Activated naive CD4-positive, alpha-beta T cell treated with anti-CD3 and anti-CD28 coated beads for 36 hours (primary cell): ENCODE measurements at regions not wholly inside any gene's neighbourhood (a gene's known extent, or its start where the extent isn't known, plus 50 kb on each side); places are given as distances from the start of the nearest gene placed in this dataset.
A peak's percentile ranks its signal among the peaks of the same experiment; 100 is the strongest.

Experiments used
- CTCF ChIA-PET: fragments of 350-600 bp; sonication (Branson Sonifier 250); formaldehyde crosslinking; loops from one replicate; lab custom pipeline; 2021; ENCODE audit warnings: antibody characterized with exemption; lab: Charles Lee
- DNase-seq: peaks from one replicate; pipeline ENCODE4 v3.0.0-alpha.2; 2020
- H3K27ac Mint-ChIP-seq: one replicate; pipeline ENCODE4 v1.8.0; 2021; ENCODE audit warnings: mild to moderate bottlenecking, mixed read lengths
- H3K27me3 Mint-ChIP-seq: one replicate; pipeline ENCODE4 v1.8.0; 2021; ENCODE audit warnings: low read depth, mixed read lengths
- H3K36me3 Mint-ChIP-seq: one replicate; pipeline ENCODE4 v1.8.0; 2021; ENCODE audit warnings: low read depth, mixed read lengths
- H3K4me1 Mint-ChIP-seq: one replicate; pipeline ENCODE4 v1.8.0; 2021; ENCODE audit warnings: low read depth, mixed read lengths
- H3K4me3 Mint-ChIP-seq: one replicate; pipeline ENCODE4 v1.8.0; 2021; ENCODE audit warnings: mild to moderate bottlenecking, moderate library complexity, mixed read lengths
- H3K9me3 Mint-ChIP-seq: one replicate; pipeline ENCODE4 v1.8.0; 2021; ENCODE audit warnings: mixed read lengths
- intact Hi-C: fragments of 100-400 bp; cut with micrococcal nuclease; formaldehyde crosslinking; loops from one replicate; pipeline ENCODE4 v1.15.1; 2023

GRCh38 chr4:180041576-180041975, 2201.6 kb upstream of the TENM3 start:
- Mint-ChIP-seq H3K4me1 (no peaks in the 10 kb centered on the region), H3K27ac (no peak overlapping the region), H3K4me3 (no peak overlapping the region), H3K36me3 (no peaks in the 10 kb centered on the region), H3K9me3 (no peaks in the 10 kb centered on the region), H3K27me3 (no peaks in the 10 kb centered on the region)
- DNase-seq: no peak
- CTCF ChIA-PET: no interaction called here
- intact Hi-C loops: no loop called here

DNA sequence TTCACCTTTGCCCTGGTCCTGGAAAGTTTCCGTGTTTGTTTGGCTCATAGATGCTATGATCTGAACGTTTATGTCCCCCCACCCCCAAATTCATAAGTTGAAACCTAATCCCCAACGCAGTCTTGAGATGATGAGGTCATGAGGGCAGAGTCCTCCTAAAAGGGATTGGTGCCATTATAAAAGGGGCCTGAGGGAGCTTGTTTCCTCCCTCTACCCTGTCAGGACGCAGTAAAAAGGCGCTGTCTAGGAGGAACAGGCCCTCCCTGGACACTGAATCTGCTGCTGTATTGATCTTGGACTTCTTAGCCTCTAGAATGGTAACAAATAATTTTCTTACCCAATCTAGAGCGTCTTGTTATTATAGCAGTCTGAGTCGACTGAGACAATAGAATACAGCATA, 2190.6 kb upstream of the TENM3 start:
- Mint-ChIP-seq H3K27me3 (peaks cover 15% of the 10 kb centered on the region), H3K4me1 (peaks cover 3% of the 10 kb centered on the region), H3K36me3 (peaks cover 2% of the 10 kb centered on the region), H3K4me3 (no peak overlapping the region), H3K9me3 (peaks cover 3% of the 10 kb centered on the region), H3K27ac (no peak overlapping the region)
- intact Hi-C loops: no loop called here
- CTCF ChIA-PET: interaction anchor here (0.6 kb wide), 1 partner anchor 231 kb away, joined by 3 read pairs; no protein-coding TSS in a partner anchor
- no peak for DNase-seq

DNA sequence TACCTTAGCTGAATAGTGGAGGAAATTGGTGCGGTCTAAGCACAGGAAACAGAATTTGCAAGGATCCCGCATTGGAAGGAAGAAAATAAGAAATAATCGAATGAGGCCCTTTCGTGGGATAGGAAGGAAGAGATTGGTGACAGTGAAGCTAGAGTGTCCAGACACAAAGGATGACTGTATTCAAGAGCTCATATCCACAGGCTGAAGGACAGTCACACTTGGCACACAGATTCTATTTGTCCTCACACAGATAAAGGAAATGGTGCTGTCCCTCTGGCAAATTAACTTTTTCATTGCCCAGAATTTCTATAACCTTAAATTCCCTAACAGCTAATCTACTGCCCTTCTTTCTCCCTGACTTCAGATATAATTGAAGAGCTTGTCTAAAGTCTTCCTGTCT, 2188.9 kb upstream of the TENM3 start:
- H3K9me3 Mint-ChIP-seq: peaks cover 3% of the 10 kb centered on the region
- CTCF ChIA-PET: no interaction called here

DNA sequence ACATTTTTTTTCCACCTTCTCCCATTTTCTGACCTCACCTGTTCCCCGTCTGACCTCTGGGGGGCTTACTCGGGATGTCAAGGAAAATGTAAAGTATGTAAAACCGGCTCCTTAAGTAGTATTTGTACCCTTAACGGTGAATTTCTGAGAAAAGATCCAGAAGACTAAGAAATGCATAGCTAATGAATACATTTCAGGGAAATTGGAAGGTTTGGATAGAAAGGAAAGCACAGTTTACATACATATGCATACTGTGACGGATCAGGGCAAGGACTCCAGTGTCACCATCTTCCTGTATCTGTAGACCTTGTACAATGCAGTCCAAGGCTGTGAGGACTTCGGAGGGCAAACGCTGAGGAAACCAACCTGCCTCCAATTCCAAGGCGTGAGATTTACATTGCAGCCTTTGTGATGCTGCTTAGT, 2185.9 kb upstream of the TENM3 start:
- H3K27me3 Mint-ChIP-seq: peaks cover 35% of the 10 kb centered on the region
- H3K4me3 Mint-ChIP-seq: no peak overlapping the region
- peaks cover 5% of the 10 kb centered on the region for H3K4me1 Mint-ChIP-seq
- DNase-seq: no peak
- intact Hi-C loops: no loop called here
- CTCF ChIA-PET: no interaction called here
- H3K36me3 Mint-ChIP-seq: peaks cover 5% of the 10 kb centered on the region
- H3K27ac Mint-ChIP-seq: no peak overlapping the region
- peaks cover 3% of the 10 kb centered on the region for H3K9me3 Mint-ChIP-seq

More for the DNA sequence above, 2188.9 kb upstream of the TENM3 start:
- Mint-ChIP-seq H3K36me3 (peaks cover 2% of the 10 kb centered on the region), H3K27me3 (peaks cover 18% of the 10 kb centered on the region), H3K27ac (no peak overlapping the region), H3K4me3 (no peak overlapping the region), H3K4me1 (peaks cover 5% of the 10 kb centered on the region)
- intact Hi-C loops: no loop called here
- DNase-seq: no peak

GRCh38 chr4:180057891-180058671, 2185.1 kb upstream of the TENM3 start:
- no peak overlapping the region for H3K4me3 Mint-ChIP-seq
- intact Hi-C loops: no loop called here
- no peak overlapping the region for H3K27ac Mint-ChIP-seq
- CTCF ChIA-PET: no interaction called here
- peaks cover 35% of the 10 kb centered on the region for H3K27me3 Mint-ChIP-seq
- H3K4me1 Mint-ChIP-seq: peaks cover 5% of the 10 kb centered on the region
- H3K9me3 Mint-ChIP-seq: peaks cover 3% of the 10 kb centered on the region
- peak; percentile 4 for DNase-seq
- peaks cover 5% of the 10 kb centered on the region for H3K36me3 Mint-ChIP-seq

GRCh38 chr4:180058691-180059215, 2184.4 kb upstream of the TENM3 start:
- Mint-ChIP-seq H3K4me3 (no peak overlapping the region), H3K27me3 (peaks cover 35% of the 10 kb centered on the region), H3K36me3 (peaks cover 5% of the 10 kb centered on the region), H3K27ac (no peak overlapping the region), H3K9me3 (peaks cover 3% of the 10 kb centered on the region), H3K4me1 (peaks cover 5% of the 10 kb centered on the region)
- peak; percentile 4 for DNase-seq
- CTCF ChIA-PET: no interaction called here
- intact Hi-C loops: no loop called here

- no peak overlapping the region for H3K27ac Mint-ChIP-seq
- peaks cover 5% of the 10 kb centered on the region for H3K36me3 Mint-ChIP-seq
- intact Hi-C loops: no loop called here
- peak overlapping the region; percentile 42 for H3K4me3 Mint-ChIP-seq
- CTCF ChIA-PET: no interaction called here
- H3K27me3 Mint-ChIP-seq: peaks cover 35% of the 10 kb centered on the region
- DNase-seq: no peak
- H3K4me1 Mint-ChIP-seq: peaks cover 5% of the 10 kb centered on the region
- no peaks in the 10 kb centered on the region for H3K9me3 Mint-ChIP-seq
Measured at GRCh38 chr4:180059216-180059881, 2183.9 kb upstream of the TENM3 start.

DNA sequence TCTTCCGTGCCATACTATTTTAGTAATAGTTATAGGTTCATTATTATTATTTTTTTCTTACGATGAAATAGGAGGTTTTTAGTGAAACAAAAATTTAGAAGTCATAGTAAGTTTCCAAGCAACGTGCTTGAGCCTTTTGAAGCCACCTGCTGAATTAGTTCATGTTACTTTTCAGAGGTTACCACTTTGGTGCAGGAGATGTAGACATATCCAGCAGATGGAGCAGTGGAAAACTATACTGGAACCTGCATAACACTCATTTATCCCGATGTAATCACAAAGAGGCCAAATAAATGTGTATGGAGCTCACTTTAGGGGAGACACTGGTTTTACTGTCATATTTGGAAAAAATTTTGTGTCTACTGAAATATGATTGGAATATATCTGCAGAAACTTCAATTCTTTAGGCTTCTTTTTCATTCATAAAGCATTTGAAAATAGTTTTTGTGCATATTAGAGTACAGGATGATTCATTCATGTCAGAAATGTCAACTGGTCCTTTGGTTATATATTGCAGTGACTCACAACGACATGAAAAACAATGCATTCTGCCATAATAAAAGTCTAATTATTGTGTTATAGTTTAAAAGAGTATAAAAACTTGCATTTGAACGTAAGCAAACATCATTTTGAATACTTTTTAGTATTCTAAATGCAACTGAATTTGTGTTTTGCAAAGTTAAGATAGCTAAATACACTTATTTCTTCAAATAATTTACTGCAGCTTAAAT, 2182.9 kb upstream of the TENM3 start:
- intact Hi-C loops: no loop called here
- CTCF ChIA-PET: no interaction called here
- Mint-ChIP-seq H3K9me3 (no peaks in the 10 kb centered on the region), H3K27me3 (peaks cover 35% of the 10 kb centered on the region), H3K4me1 (peaks cover 5% of the 10 kb centered on the region), H3K27ac (no peak overlapping the region), H3K36me3 (peaks cover 5% of the 10 kb centered on the region), H3K4me3 (no peak overlapping the region)
- DNase-seq: no peak

DNA sequence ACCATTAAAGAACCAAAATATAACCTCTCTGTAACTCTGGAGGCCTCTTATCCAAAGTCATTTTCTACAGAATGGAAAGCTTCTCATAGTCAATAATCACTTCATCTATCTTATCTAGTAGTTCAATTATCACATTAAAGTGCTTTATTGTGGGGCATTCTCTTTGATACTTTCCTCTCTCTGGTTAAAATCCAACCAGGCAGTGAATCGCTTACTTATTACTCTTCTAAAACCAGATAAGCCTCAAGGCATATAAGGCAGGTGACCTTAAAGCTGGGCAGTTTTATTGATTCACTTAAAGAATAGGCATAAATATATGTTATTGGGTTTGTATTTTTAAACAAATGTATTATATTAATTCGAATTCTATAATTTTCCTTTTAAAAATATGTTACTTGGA, 2162.1 kb upstream of the TENM3 start:
- Mint-ChIP-seq H3K36me3 (no peaks in the 10 kb centered on the region), H3K27me3 (no peaks in the 10 kb centered on the region), H3K4me1 (no peaks in the 10 kb centered on the region), H3K27ac (no peak overlapping the region), H3K4me3 (no peak overlapping the region), H3K9me3 (peaks cover 2% of the 10 kb centered on the region)
- DNase-seq: no peak
- intact Hi-C loops: no loop called here
- CTCF ChIA-PET: no interaction called here

DNA sequence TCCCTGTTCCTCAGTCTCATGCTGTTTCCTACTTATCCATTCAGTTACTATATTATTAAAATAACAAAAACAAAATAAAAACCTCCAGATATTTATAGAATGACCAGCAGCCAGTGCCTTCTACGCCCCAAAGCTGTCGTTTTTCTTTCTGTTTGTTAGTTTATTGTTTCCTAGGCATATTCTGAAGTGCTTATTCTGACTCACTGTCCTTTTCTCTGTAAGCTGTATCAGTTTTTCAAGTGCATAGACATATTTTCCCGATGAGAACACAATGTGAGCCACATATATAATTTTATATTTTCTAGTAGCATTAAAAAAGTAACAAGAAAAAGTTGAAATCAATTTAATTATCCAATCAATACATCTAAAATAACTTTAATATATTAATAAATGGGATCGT, 2158.6 kb upstream of the TENM3 start:
- Mint-ChIP-seq H3K9me3 (peaks cover 2% of the 10 kb centered on the region), H3K4me3 (no peak overlapping the region), H3K27me3 (no peaks in the 10 kb centered on the region), H3K36me3 (no peaks in the 10 kb centered on the region), H3K27ac (no peak overlapping the region), H3K4me1 (no peaks in the 10 kb centered on the region)
- no peak for DNase-seq
- intact Hi-C loops: no loop called here
- CTCF ChIA-PET: no interaction called here

DNA sequence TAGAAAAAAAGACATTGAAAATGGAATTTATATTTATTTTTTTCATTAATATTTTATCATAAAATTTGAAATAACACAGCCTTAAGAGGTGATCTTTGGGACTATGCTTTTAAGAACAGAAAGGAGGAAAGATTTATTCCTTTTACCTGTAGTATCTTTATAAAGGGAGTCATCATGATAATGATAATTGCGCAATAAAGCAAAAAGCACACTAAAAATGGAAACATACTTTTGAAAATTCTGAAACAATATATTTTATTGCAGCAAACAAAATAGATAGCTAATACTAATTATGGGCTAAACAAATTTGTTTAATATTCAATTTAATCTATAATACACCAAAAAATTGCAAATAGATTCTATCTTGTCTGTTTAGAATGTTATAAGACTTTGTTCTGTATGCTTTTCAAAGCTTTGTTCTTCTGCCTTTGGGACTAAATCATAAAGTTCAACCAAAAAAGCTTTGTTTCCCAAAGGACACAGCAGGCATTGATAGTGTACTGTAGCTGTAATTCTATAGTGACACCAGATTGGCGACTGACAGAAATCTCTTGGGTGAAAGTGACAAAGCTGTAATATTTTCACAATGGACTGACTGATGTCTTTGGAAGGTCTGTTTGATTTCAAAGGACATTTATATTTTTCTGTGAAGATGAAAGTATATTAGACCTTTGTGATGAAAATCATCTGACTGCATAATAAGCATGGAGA, 2156.6 kb upstream of the TENM3 start:
- intact Hi-C loops: no loop called here
- H3K4me1 Mint-ChIP-seq: no peaks in the 10 kb centered on the region
- CTCF ChIA-PET: no interaction called here
- H3K27me3 Mint-ChIP-seq: no peaks in the 10 kb centered on the region
- no peak overlapping the region for H3K4me3 Mint-ChIP-seq
- DNase-seq: no peak
- no peak overlapping the region for H3K27ac Mint-ChIP-seq
- H3K9me3 Mint-ChIP-seq: peaks cover 2% of the 10 kb centered on the region
- no peaks in the 10 kb centered on the region for H3K36me3 Mint-ChIP-seq

DNA sequence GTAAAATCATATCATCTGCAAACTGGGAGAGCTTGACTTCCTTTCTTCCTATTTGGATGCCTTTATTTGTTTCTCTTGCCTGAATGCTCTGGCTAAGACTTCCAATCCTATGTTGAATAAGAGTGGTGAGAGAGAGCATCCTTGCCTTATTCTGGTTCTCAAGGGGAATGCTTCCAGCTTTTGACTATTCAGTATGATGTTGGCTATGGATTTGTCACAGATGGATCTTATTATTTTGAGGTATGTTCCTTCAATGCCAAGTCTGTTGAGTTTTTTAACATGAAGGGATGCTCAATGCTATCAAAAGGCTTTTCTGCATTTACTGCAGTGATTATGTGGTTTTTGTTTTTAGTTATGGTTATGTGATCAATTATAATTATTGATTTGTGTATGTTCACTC, 2144.6 kb upstream of the TENM3 start:
- H3K4me3 Mint-ChIP-seq: no peak overlapping the region
- CTCF ChIA-PET: no interaction called here
- peaks cover 7% of the 10 kb centered on the region for H3K9me3 Mint-ChIP-seq
- no peaks in the 10 kb centered on the region for H3K36me3 Mint-ChIP-seq
- intact Hi-C loops: no loop called here
- no peak for DNase-seq
- no peak overlapping the region for H3K27ac Mint-ChIP-seq
- H3K4me1 Mint-ChIP-seq: no peaks in the 10 kb centered on the region
- H3K27me3 Mint-ChIP-seq: no peaks in the 10 kb centered on the region
